Stimulated activated naive CD8-positive, alpha-beta T cell treated with anti-CD3 and anti-CD28 coated beads, Interleukin-15, amount 100 ng/mL, for 72 hours (primary cell): ENCODE measurements at regions not wholly inside any gene's neighbourhood (a gene's known extent, or its start where the extent isn't known, plus 50 kb on each side); places are given as distances from the start of the nearest gene placed in this dataset.
"Not testable (repeated sequence)": the region's sequence is repeated elsewhere in the genome, so short reads cannot be mapped to it uniquely, and the experiment has no call there.

Source experiments
- ATAC-seq: fragments of 150-1000 bp; cut with Tn5 transposase; 2 replicates; pipeline ENCODE4 v1.10.0; 2021; ENCODE audit warnings: mild to moderate bottlenecking, moderate library complexity
- DNase-seq, 2 donors: peaks; one replicate each; pipeline ENCODE4 v3.0.0; 2021 to 2022
- H3K27ac Mint-ChIP-seq, 2 donors: one replicate each; pipeline ENCODE4 v1.8.0; 2022; ENCODE audit warnings: mild to moderate bottlenecking in 2 of 2, mixed read lengths in 2 of 2, moderate library complexity in 2 of 2
- H3K27me3 Mint-ChIP-seq: one replicate; pipeline ENCODE4 v1.8.0; 2022; ENCODE audit warnings: mixed read lengths
- H3K4me1 Mint-ChIP-seq: one replicate; pipeline ENCODE4 v1.8.0; 2022; ENCODE audit warnings: mild to moderate bottlenecking, mixed read lengths
- H3K4me3 Mint-ChIP-seq, 2 donors: one replicate each; pipeline ENCODE4 v1.8.0; 2022; ENCODE audit warnings: mild to moderate bottlenecking in 2 of 2, mixed read lengths in 2 of 2, moderate library complexity in 1 of 2
- H3K9me3 Mint-ChIP-seq, 2 donors: one replicate each; pipeline ENCODE4 v1.8.0; 2022; ENCODE audit warnings: mixed read lengths in 2 of 2

- DNase-seq (no peak), ATAC-seq (no peak)
- Mint-ChIP-seq H3K4me1 (no peaks in the 10 kb centered on the region), H3K27ac (no peak overlapping the region), H3K27me3 (no peaks in the 10 kb centered on the region), H3K9me3 (peaks cover 0 to 13% of the 10 kb centered on the region in 2 donors), H3K4me3 (no peak overlapping the region)
Measured at GRCh38 chr6:100217225-100218012, 223.4 kb upstream of the MCHR2 start.

GRCh38 chr6:100216760-100217159, 222.7 kb upstream of the MCHR2 start:
- Mint-ChIP-seq H3K4me1 (no peaks in the 10 kb centered on the region), H3K27me3 (no peaks in the 10 kb centered on the region), H3K4me3 (no peak overlapping the region), H3K27ac (no peak overlapping the region), H3K9me3 (peaks cover 0 to 8% of the 10 kb centered on the region in 2 donors)
- ATAC-seq (no peak), DNase-seq (no peak)

GRCh38 chr6:100212131-100212530, 218.1 kb upstream of the MCHR2 start:
- ATAC-seq (no peak), DNase-seq (no peak)
- peaks cover 0 to 8% of the 10 kb centered on the region in 2 donors for H3K9me3 Mint-ChIP-seq
- no peak overlapping the region for H3K27ac Mint-ChIP-seq
- no peak overlapping the region for H3K4me3 Mint-ChIP-seq
- no peaks in the 10 kb centered on the region for H3K4me1 Mint-ChIP-seq
- H3K27me3 Mint-ChIP-seq, result no peaks in the 10 kb centered on the region

GRCh38 chr6:100210137-100211117, 216.4 kb upstream of the MCHR2 start:
- Mint-ChIP-seq H3K4me3 (no peak overlapping the region), H3K27ac (no peak overlapping the region), H3K4me1 (no peaks in the 10 kb centered on the region), H3K27me3 (no peaks in the 10 kb centered on the region), H3K9me3 (peaks cover 0 to 8% of the 10 kb centered on the region in 2 donors)
- ATAC-seq (no peak), DNase-seq (no peak)

- no peaks in the 10 kb centered on the region for H3K4me1 Mint-ChIP-seq
- DNase-seq (no peak), ATAC-seq (no peak)
- no peak overlapping the region for H3K27ac Mint-ChIP-seq
- no peaks in the 10 kb centered on the region for H3K27me3 Mint-ChIP-seq
- H3K9me3 Mint-ChIP-seq, result peaks cover 0 to 8% of the 10 kb centered on the region in 2 donors
- no peak overlapping the region for H3K4me3 Mint-ChIP-seq
Measured at GRCh38 chr6:100209323-100210136, 215.5 kb upstream of the MCHR2 start.

GRCh38 chr6:100203400-100203799, 209.4 kb upstream of the MCHR2 start:
- Mint-ChIP-seq H3K9me3 (peaks cover 0 to 5% of the 10 kb centered on the region in 2 donors), H3K27me3 (no peaks in the 10 kb centered on the region), H3K4me1 (no peaks in the 10 kb centered on the region), H3K4me3 (no peak overlapping the region), H3K27ac (no peak overlapping the region)
- ATAC-seq, result no peak
- no peak for DNase-seq

- no peak overlapping the region for H3K27ac Mint-ChIP-seq
- H3K4me1 Mint-ChIP-seq, result no peaks in the 10 kb centered on the region
- peaks cover 0 to 5% of the 10 kb centered on the region in 2 donors for H3K9me3 Mint-ChIP-seq
- no peaks in the 10 kb centered on the region for H3K27me3 Mint-ChIP-seq
- ATAC-seq (no peak), DNase-seq (no peak)
- H3K4me3 Mint-ChIP-seq, result no peak overlapping the region
Measured at GRCh38 chr6:100202417-100203194, 208.6 kb upstream of the MCHR2 start.

- H3K4me1 Mint-ChIP-seq, H3K27me3 Mint-ChIP-seq, H3K4me3 Mint-ChIP-seq, ATAC-seq, H3K27ac Mint-ChIP-seq, DNase-seq, H3K9me3 Mint-ChIP-seq: not testable (repeated sequence)
Measured at GRCh38 chr6:100196214-100196982, 202.4 kb upstream of the MCHR2 start.

- H3K27ac Mint-ChIP-seq, H3K4me3 Mint-ChIP-seq, ATAC-seq, DNase-seq, H3K9me3 Mint-ChIP-seq, H3K27me3 Mint-ChIP-seq, H3K4me1 Mint-ChIP-seq: not testable (repeated sequence)
Measured at GRCh38 chr6:100195244-100195643, 201.2 kb upstream of the MCHR2 start.

GRCh38 chr6:100194535-100194934, 200.5 kb upstream of the MCHR2 start:
- Mint-ChIP-seq H3K9me3 (no peaks in the 10 kb centered on the region), H3K27me3 (peaks cover 7% of the 10 kb centered on the region), H3K4me1 (no peaks in the 10 kb centered on the region), H3K27ac (no peak overlapping the region), H3K4me3 (no peak overlapping the region)
- no peak for DNase-seq
- no peak for ATAC-seq

GRCh38 chr6:100188754-100189153, 194.7 kb upstream of the MCHR2 start:
- DNase-seq, result no peak
- Mint-ChIP-seq H3K27me3 (peaks cover 17% of the 10 kb centered on the region), H3K27ac (no peak overlapping the region), H3K4me1 (no peaks in the 10 kb centered on the region), H3K4me3 (no peak overlapping the region), H3K9me3 (no peaks in the 10 kb centered on the region)
- no peak for ATAC-seq

GRCh38 chr6:100186552-100186951, 192.5 kb upstream of the MCHR2 start:
- no peaks in the 10 kb centered on the region for H3K9me3 Mint-ChIP-seq
- no peaks in the 10 kb centered on the region for H3K4me1 Mint-ChIP-seq
- H3K4me3 Mint-ChIP-seq, result no peak overlapping the region
- DNase-seq (no peak), ATAC-seq (no peak)
- peaks cover 17% of the 10 kb centered on the region for H3K27me3 Mint-ChIP-seq
- H3K27ac Mint-ChIP-seq, result no peak overlapping the region

GRCh38 chr6:100185615-100186014, 191.6 kb upstream of the MCHR2 start:
- Mint-ChIP-seq H3K27me3 (peaks cover 10% of the 10 kb centered on the region), H3K9me3 (no peaks in the 10 kb centered on the region), H3K4me3 (no peak overlapping the region), H3K27ac (no peak overlapping the region), H3K4me1 (no peaks in the 10 kb centered on the region)
- ATAC-seq, result no peak
- DNase-seq, result no peak

- peaks cover 10% of the 10 kb centered on the region for H3K27me3 Mint-ChIP-seq
- H3K27ac Mint-ChIP-seq, result no peak overlapping the region
- ATAC-seq (no peak), DNase-seq (no peak)
- H3K4me1 Mint-ChIP-seq, result no peaks in the 10 kb centered on the region
- H3K9me3 Mint-ChIP-seq, result no peaks in the 10 kb centered on the region
- H3K4me3 Mint-ChIP-seq, result no peak overlapping the region
Measured at GRCh38 chr6:100184473-100184872, 190.4 kb upstream of the MCHR2 start.
